ENCODE measurements at regions not wholly inside any gene's neighbourhood (a gene's known extent, or its start where the extent isn't known, plus 50 kb on each side); places are given as distances from the start of the nearest gene placed in this dataset.
"Not testable (repeated sequence)": the region's sequence is repeated elsewhere in the genome, so short reads cannot be mapped to it uniquely, and the experiment has no call there.

DNA sequence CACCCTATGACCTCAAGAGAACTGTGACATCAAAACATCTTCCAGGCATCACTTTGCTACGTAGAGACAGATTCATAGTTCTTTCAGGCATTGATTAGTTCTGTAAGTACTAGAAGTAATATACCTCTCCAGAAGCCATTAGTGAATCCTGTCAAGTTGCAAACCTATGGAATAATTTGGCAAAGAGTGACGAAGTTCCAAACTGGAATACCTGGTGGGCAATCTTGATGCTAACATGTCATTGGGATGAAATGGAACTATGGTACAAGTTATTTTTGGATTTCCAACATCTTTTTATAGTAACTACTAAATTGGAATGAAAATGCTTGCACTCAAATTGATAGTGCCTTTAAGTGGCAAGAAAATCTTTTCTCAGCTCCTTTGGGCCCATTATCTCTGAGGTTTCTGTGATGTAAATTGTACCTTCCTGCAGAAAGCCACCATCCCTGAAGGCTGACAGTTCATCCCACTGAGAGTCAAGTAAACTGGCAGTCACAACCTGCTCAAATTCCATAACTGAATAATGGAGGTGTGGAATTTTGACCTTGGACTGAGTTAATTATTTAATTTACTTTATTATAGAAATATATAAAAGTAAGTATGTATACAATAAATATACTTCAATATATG lies 435.5 kb downstream of the DTWD2 start:
- DNase-seq, result no peak

DNA sequence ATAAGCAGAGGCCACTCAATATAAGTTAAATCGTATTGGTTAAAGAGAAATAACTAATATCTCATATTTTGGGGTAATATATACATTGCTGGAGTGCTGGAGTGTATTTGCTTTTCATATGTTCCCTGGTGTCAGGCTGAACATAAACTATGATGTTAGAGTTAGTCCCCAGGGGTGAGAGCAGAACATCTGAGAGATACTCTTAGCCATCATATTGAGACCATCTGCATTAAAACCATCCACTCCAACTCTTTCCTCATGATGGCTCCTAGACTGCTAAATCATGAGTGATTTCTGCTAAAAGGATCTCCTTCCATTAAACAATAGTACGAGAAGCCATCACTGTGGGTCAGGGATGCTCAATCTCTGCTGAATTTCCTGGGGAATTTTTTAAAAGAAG lies 436.2 kb downstream of the DTWD2 start:
- no peak for DNase-seq

GRCh38 chr5:118551716-118552115 lies 436.6 kb downstream of the DTWD2 start:
- peak; percentile 55 for DNase-seq

DNA sequence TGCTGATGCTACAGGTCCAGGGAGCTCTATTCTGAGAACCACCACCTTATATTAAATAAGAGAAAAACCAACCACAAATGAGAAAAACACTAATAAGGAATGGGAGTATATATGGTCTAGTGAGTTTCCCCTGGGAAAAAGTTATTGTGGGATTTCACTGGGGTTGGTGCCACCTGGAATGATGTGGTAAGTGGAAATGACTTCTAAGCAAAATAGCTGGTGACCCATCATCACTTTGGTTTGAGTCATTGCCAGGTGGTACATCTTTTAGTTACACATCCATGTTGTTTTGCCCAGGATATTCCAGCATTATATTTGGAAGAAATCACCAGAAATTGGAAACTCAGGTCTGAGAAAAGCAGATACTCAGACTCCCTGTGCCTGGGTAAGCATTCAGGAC lies 437.3 kb downstream of the DTWD2 start:
- no peak for DNase-seq

DNA sequence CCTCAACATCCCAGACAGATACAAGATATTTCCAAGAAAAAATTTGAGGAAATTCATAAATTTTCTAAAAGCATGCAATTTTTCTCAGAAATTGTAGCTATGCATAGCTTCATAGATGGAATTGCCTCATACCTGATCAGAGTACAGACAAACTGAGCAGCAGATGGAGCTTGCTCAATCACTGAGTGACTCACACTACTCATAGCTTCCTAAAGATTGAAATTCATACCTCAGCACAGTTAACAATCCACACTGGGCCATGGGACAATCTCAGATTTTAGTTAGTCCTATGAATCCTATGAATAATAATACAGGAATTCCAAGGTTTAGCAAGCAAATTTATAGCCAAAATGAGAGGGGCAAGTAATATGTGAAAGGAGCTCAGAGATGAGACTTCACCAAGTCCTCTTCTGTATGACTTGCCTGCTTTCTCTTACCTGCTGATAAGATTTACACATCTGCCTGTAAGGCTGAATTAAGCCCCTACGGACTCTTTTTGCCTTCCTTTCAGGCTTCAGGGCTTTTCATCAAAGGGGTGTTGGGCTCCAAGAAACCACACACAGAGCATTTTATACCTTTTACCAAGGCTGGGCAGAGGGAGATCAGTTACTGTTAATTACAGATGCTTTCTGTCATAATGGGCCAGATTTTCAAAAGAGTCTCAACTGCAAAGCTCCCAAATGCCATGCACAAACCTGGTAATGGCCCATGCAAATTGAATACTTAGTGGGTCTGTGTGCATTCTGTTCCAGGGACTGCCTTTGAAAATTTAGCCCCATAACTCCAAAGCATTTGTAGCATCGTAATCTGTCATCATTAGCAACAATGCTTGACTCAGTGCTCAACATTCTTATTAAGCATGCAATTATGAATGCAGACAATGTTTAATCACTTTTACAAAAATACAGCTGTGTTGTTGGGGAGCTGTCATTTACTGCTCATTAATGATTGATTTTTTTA lies 439.3 kb downstream of the DTWD2 start:
- no peak for DNase-seq

GRCh38 chr5:118545470-118545869 lies 442.9 kb downstream of the DTWD2 start:
- no peak for DNase-seq

- no peak for DNase-seq
These were observed 443.4 kb downstream of the DTWD2 start for GRCh38 chr5:118544887-118545449.

DNA sequence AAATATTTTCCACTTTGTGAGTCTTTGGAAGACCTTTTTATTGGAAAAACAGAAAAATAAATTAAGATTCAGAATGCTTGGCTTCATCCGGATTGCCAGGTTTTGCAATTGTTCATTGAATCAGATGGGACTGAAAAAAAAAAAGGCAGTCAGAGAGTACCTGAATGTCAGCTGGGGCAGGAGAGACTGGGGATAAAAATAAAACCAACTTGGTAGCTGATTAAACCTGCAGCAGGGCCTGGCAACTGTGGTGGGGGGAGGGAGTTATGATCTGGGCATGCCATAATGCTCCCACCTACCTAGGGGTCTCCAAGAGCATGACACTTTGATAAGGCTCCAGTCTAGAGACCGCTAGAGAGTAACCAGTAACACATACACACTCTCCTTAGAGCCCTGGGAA lies 454.4 kb downstream of the DTWD2 start:
- DNase-seq, result no peak

GRCh38 chr5:118533156-118533555 lies 455.2 kb downstream of the DTWD2 start:
- no peak for DNase-seq

DNA sequence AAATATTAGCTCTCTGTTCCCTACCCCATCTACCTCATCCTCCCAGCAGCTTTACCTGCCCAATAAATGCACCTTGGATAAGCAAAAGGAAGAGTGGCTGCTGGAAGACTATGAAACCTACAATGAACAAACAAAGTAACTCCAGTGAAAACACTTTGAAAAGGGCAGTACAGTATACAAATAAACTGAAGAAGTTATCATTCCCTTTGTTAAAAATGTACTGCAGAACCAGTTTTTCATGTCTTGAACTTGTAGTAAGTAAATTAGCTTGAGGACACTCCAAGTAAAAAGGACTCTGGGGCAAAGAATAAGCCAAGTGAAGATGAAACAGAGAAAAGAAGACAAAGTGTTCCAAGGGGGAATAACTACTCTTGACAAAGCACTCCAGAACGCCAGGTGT lies 457.1 kb downstream of the DTWD2 start:
- no peak for DNase-seq

GRCh38 chr5:118529361-118530144 lies 458.8 kb downstream of the DTWD2 start:
- DNase-seq, result peak; percentile 40

GRCh38 chr5:118522626-118523025 lies 465.7 kb downstream of the DTWD2 start:
- DNase-seq, result no peak

GRCh38 chr5:118520771-118521415 lies 467.5 kb downstream of the DTWD2 start:
- no peak for DNase-seq

DNA sequence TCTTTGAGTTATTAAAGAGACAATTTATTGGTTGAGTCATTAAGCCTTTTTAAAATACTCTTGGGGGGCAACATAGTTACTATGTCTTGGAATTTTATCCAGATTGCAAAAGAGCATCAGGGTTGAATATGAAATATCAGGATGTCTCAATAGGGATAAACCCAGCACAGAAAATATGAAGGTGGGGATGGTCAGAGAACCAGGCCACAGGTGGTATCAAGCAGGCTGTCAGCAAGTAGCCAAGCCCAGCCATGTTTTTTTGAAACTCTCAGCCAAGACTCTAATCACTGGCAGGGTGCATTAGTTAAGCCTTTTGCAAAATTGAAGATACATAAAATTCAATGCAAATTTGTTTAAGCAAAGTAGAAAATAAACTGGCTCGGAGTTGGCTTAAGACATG lies 468.9 kb downstream of the DTWD2 start:
- no peak for DNase-seq

- no peak for DNase-seq
These were observed 469.6 kb downstream of the DTWD2 start for GRCh38 chr5:118518720-118519119.

GRCh38 chr5:118511846-118512245 lies 476.5 kb downstream of the DTWD2 start:
- DNase-seq, result no peak

GRCh38 chr5:118506217-118506852 lies 482.0 kb downstream of the DTWD2 start:
- DNase-seq, result no peak

- not testable (repeated sequence) for DNase-seq
These were observed 486.1 kb downstream of the DTWD2 start for GRCh38 chr5:118502232-118502631.

- DNase-seq, result no peak
These were observed 497.0 kb downstream of the DTWD2 start for GRCh38 chr5:118491351-118491750.

- DNase-seq, result no peak
These were observed 501.6 kb downstream of the DTWD2 start for GRCh38 chr5:118486647-118487225.

GRCh38 chr5:118479285-118479684 lies 509.1 kb downstream of the DTWD2 start:
- DNase-seq, result no peak

Measured in muscle of arm (tissue), 1 donor.